GM12873 (cell line): ENCODE measurements at regions not wholly inside any gene's neighbourhood (a gene's known extent, or its start where the extent isn't known, plus 50 kb on each side); places are given as distances from the start of the nearest gene placed in this dataset.

Source experiments
- TF ChIP-seq, protein P1 (sequence below): IDR thresholded peaks from 2 replicates; pipeline ENCODE4 v1.5.1; 2012; ENCODE audit warnings: low read depth, mild to moderate bottlenecking, moderate library complexity, low read length, control low read depth; ENCODE audit not compliant: insufficient read depth; ENCODE audit errors: missing control alignments

- TF ChIP-seq, protein P1, sequence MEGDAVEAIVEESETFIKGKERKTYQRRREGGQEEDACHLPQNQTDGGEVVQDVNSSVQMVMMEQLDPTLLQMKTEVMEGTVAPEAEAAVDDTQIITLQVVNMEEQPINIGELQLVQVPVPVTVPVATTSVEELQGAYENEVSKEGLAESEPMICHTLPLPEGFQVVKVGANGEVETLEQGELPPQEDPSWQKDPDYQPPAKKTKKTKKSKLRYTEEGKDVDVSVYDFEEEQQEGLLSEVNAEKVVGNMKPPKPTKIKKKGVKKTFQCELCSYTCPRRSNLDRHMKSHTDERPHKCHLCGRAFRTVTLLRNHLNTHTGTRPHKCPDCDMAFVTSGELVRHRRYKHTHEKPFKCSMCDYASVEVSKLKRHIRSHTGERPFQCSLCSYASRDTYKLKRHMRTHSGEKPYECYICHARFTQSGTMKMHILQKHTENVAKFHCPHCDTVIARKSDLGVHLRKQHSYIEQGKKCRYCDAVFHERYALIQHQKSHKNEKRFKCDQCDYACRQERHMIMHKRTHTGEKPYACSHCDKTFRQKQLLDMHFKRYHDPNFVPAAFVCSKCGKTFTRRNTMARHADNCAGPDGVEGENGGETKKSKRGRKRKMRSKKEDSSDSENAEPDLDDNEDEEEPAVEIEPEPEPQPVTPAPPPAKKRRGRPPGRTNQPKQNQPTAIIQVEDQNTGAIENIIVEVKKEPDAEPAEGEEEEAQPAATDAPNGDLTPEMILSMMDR, result no peak
Observed at GRCh38 chr21:34205811-34206571, 132.6 kb downstream of the MRPS6 start.

- TF ChIP-seq, protein P1, result no peak
Observed at GRCh38 chr21:34213959-34214358, 140.6 kb downstream of the MRPS6 start.

DNA sequence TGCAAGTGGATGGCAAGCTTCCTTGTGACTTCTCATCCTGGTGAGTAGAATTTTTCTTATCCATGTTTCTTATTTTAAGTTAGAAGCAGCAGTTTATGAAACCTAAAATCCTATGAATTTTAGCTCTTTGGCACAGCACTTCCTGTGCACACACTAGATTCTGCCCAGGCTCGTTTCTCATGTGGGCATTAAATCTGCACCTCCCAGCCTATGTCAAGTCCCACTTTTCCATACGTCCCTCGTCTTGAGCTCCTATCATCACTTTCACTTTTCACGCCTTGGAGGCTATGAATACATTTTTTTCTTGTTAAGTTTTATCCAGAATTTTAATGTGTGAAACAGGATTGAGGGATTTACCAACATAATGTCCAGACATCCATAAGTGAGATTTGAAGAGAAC, 142.1 kb downstream of the MRPS6 start:
- TF ChIP-seq, protein P1, result no peak

GRCh38 chr21:34215911-34216717, 142.7 kb downstream of the MRPS6 start:
- TF ChIP-seq, protein P1, result no peak

GRCh38 chr21:34216718-34217032, 143.3 kb downstream of the MRPS6 start:
- TF ChIP-seq, protein P1, result no peak

- TF ChIP-seq, protein P1, result no peak
Observed at GRCh38 chr21:34217263-34217662, 143.9 kb downstream of the MRPS6 start.

- TF ChIP-seq, protein P1, result no peak
Observed at GRCh38 chr21:34219334-34220060, 144.3 kb upstream of the KCNE2 start.
